ENCODE measurements at regions not wholly inside any gene's neighbourhood (a gene's known extent, or its start where the extent isn't known, plus 50 kb on each side); places are given as distances from the start of the nearest gene placed in this dataset.

- Histone ChIP-seq H3K14ac (ENCODE audit: low read length) (no peak overlapping the region), H3K9ac (ENCODE audit: low read length) (no peak overlapping the region), H3K79me1 (ENCODE audit: low read length) (peaks cover 1% of the 10 kb centered on the region), H2BK120ac (ENCODE audit: insufficient read depth, low read length, poor library complexity) (no peak overlapping the region), H3K4ac (ENCODE audit: low read depth, low read length) (no peak overlapping the region), H3K27me3 (ENCODE audit: insufficient read depth, low read length) (no peaks in the 10 kb centered on the region), H2BK5ac (ENCODE audit: low read depth, low read length, poor library complexity) (no peak overlapping the region), H3K27ac (ENCODE audit: low read depth, low read length) (no peak overlapping the region), H3K36me3 (ENCODE audit: control insufficient read depth in 1 of 2, insufficient read depth in 2 of 2, low read length in 2 of 2) (no peaks in the 10 kb centered on the region), H4K8ac (ENCODE audit: low read depth, low read length) (no peak overlapping the region), H3K79me2 (ENCODE audit: control insufficient read depth, insufficient read depth, low read length, poor library complexity) (no peaks in the 10 kb centered on the region), H3K23ac (ENCODE audit: low read length) (no peak overlapping the region), H4K12ac (ENCODE audit: low read depth, low read length) (no peak overlapping the region), H3K4me2 (ENCODE audit: low read length) (no peak overlapping the region), H4K91ac (ENCODE audit: low read depth, low read length) (no peak overlapping the region), H3K4me1 (ENCODE audit: control insufficient read depth in 1 of 2, insufficient read depth in 2 of 2, low read length in 2 of 2) (peaks cover 0 to 4% of the 10 kb centered on the region in 2 experiments), H3K9me3 (ENCODE audit: insufficient read depth, low read depth, low read length) (no peaks in the 10 kb centered on the region), H2AK5ac (ENCODE audit: low read length) (no peak overlapping the region), H2AFZ (ENCODE audit: insufficient read depth, low read length, poor library complexity) (no peak overlapping the region), H3K4me3 (ENCODE audit: low read depth, low read length) (no peak overlapping the region), H3K18ac (ENCODE audit: low read length) (no peak overlapping the region), H2BK12ac (ENCODE audit: low read length) (no peak overlapping the region)
- no CpG with 5 or more reads among the region's 4 CpGs for WGBS (ENCODE audit: extremely low coverage, insufficient coverage, insufficient read length)
- no peak for DNase-seq
Measured at GRCh38 chr20:17811628-17811965, 111.8 kb downstream of the BANF2 start.

DNA sequence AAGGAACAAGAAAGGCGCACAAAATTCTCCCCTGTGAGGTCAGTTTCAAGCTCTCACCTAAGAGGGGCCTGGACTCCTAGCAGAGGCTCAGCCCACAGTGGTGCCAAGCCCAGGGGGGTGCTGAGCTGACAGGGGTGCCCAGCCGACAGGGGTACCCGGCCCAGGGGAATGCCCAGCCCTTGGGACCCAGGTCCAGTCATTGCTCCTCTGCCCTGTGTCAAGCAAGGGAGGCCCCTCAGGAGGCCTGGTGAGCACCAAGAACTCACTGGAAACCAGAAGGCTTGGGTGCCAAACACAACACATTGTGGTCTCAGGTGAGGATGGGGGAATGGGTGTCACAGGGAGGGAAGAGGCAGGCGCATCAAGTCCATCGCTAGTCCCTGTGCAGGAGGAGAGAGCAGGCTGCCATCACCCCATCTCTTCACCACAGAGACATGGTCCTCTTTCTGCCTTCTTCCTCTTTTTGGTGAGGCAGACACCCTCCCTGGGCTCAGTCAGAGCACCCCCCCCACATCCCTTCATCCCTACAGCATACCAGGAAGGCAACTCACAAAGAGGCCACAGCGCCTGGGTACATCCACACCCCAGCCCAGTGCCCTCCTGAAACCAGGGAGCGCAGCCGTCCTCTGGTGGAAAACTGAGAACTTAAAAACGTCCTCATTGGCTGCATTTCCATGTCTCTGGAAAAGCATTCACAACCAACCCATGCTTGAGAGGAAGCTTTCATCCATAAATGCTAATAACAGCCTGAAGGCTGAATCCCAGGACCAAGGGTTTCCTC, 111.3 kb downstream of the BANF2 start:
- no peak overlapping the region for H2AFZ ChIP-seq (ENCODE audit: insufficient read depth, low read length, poor library complexity)
- no peak overlapping the region for H2AK5ac ChIP-seq (ENCODE audit: low read length)
- no peak overlapping the region for H2BK120ac ChIP-seq (ENCODE audit: insufficient read depth, low read length, poor library complexity)
- no peaks in the 10 kb centered on the region for H3K36me3 ChIP-seq (ENCODE audit: control insufficient read depth in 1 of 2, insufficient read depth in 2 of 2, low read length in 2 of 2)
- no peak overlapping the region for H3K14ac ChIP-seq (ENCODE audit: low read length)
- H3K27ac ChIP-seq (ENCODE audit: low read depth, low read length) = no peak overlapping the region
- no peak overlapping the region for H3K18ac ChIP-seq (ENCODE audit: low read length)
- no peak overlapping the region for H3K23ac ChIP-seq (ENCODE audit: low read length)
- no CpG with 5 or more reads among the region's 9 CpGs for WGBS (ENCODE audit: extremely low coverage, insufficient coverage, insufficient read length)
- no peaks in the 10 kb centered on the region for H3K79me2 ChIP-seq (ENCODE audit: control insufficient read depth, insufficient read depth, low read length, poor library complexity)
- peaks cover 0 to 8% of the 10 kb centered on the region in 2 experiments for H3K4me1 ChIP-seq (ENCODE audit: control insufficient read depth in 1 of 2, insufficient read depth in 2 of 2, low read length in 2 of 2)
- H4K8ac ChIP-seq (ENCODE audit: low read depth, low read length) = no peak overlapping the region
- H4K12ac ChIP-seq (ENCODE audit: low read depth, low read length) = no peak overlapping the region
- H2BK12ac ChIP-seq (ENCODE audit: low read length) = no peak overlapping the region
- H3K27me3 ChIP-seq (ENCODE audit: insufficient read depth, low read length) = no peaks in the 10 kb centered on the region
- peaks cover 4% of the 10 kb centered on the region for H3K79me1 ChIP-seq (ENCODE audit: low read length)
- H4K91ac ChIP-seq (ENCODE audit: low read depth, low read length) = no peak overlapping the region
- H3K9me3 ChIP-seq (ENCODE audit: insufficient read depth, low read depth, low read length) = no peaks in the 10 kb centered on the region
- H3K4me3 ChIP-seq (ENCODE audit: low read depth, low read length) = no peak overlapping the region
- no peak overlapping the region for H3K9ac ChIP-seq (ENCODE audit: low read length)
- H3K4ac ChIP-seq (ENCODE audit: low read depth, low read length) = no peak overlapping the region
- H2BK5ac ChIP-seq (ENCODE audit: low read depth, low read length, poor library complexity) = no peak overlapping the region
- no peak overlapping the region for H3K4me2 ChIP-seq (ENCODE audit: low read length)
- DNase-seq = no peak

- Histone ChIP-seq H2AFZ (ENCODE audit: insufficient read depth, low read length, poor library complexity) (no peak overlapping the region), H3K4me3 (ENCODE audit: low read depth, low read length) (no peak overlapping the region), H2BK120ac (ENCODE audit: insufficient read depth, low read length, poor library complexity) (no peak overlapping the region), H4K8ac (ENCODE audit: low read depth, low read length) (no peak overlapping the region), H3K36me3 (ENCODE audit: control insufficient read depth in 1 of 2, insufficient read depth in 2 of 2, low read length in 2 of 2) (no peaks in the 10 kb centered on the region), H2AK5ac (ENCODE audit: low read length) (no peak overlapping the region), H4K12ac (ENCODE audit: low read depth, low read length) (no peak overlapping the region), H3K27me3 (ENCODE audit: insufficient read depth, low read length) (no peaks in the 10 kb centered on the region), H3K9me3 (ENCODE audit: insufficient read depth, low read depth, low read length) (no peaks in the 10 kb centered on the region), H3K79me2 (ENCODE audit: control insufficient read depth, insufficient read depth, low read length, poor library complexity) (no peaks in the 10 kb centered on the region), H3K4ac (ENCODE audit: low read depth, low read length) (no peak overlapping the region), H4K91ac (ENCODE audit: low read depth, low read length) (no peak overlapping the region), H3K18ac (ENCODE audit: low read length) (no peak overlapping the region), H3K4me2 (ENCODE audit: low read length) (no peak overlapping the region), H3K27ac (ENCODE audit: low read depth, low read length) (no peak overlapping the region), H3K23ac (ENCODE audit: low read length) (no peak overlapping the region), H3K9ac (ENCODE audit: low read length) (no peak overlapping the region), H2BK5ac (ENCODE audit: low read depth, low read length, poor library complexity) (no peak overlapping the region), H3K79me1 (ENCODE audit: low read length) (peaks cover 4% of the 10 kb centered on the region), H2BK12ac (ENCODE audit: low read length) (no peak overlapping the region), H3K14ac (ENCODE audit: low read length) (no peak overlapping the region), H3K4me1 (ENCODE audit: control insufficient read depth in 1 of 2, insufficient read depth in 2 of 2, low read length in 2 of 2) (peaks cover 0 to 8% of the 10 kb centered on the region in 2 experiments)
- no CpG with 5 or more reads among the region's 4 CpGs for WGBS (ENCODE audit: extremely low coverage, insufficient coverage, insufficient read length)
- no peak for DNase-seq
Measured at GRCh38 chr20:17810062-17810631, 110.4 kb downstream of the BANF2 start.

GRCh38 chr20:17809362-17810061, 109.7 kb downstream of the BANF2 start:
- H3K23ac ChIP-seq (ENCODE audit: low read length) = no peak overlapping the region
- H2AFZ ChIP-seq (ENCODE audit: insufficient read depth, low read length, poor library complexity) = no peak overlapping the region
- no peak overlapping the region for H2BK120ac ChIP-seq (ENCODE audit: insufficient read depth, low read length, poor library complexity)
- no peak overlapping the region for H2BK5ac ChIP-seq (ENCODE audit: low read depth, low read length, poor library complexity)
- H3K14ac ChIP-seq (ENCODE audit: low read length) = no peak overlapping the region
- H3K79me1 ChIP-seq (ENCODE audit: low read length) = peaks cover 4% of the 10 kb centered on the region
- no peak overlapping the region for H3K18ac ChIP-seq (ENCODE audit: low read length)
- peaks cover 0 to 8% of the 10 kb centered on the region in 2 experiments for H3K4me1 ChIP-seq (ENCODE audit: control insufficient read depth in 1 of 2, insufficient read depth in 2 of 2, low read length in 2 of 2)
- no peaks in the 10 kb centered on the region for H3K36me3 ChIP-seq (ENCODE audit: control insufficient read depth in 1 of 2, insufficient read depth in 2 of 2, low read length in 2 of 2)
- H4K91ac ChIP-seq (ENCODE audit: low read depth, low read length) = no peak overlapping the region
- H3K4ac ChIP-seq (ENCODE audit: low read depth, low read length) = no peak overlapping the region
- DNase-seq = no peak
- no peaks in the 10 kb centered on the region for H3K79me2 ChIP-seq (ENCODE audit: control insufficient read depth, insufficient read depth, low read length, poor library complexity)
- H2BK12ac ChIP-seq (ENCODE audit: low read length) = no peak overlapping the region
- no CpG with 5 or more reads among the region's 8 CpGs for WGBS (ENCODE audit: extremely low coverage, insufficient coverage, insufficient read length)
- H3K4me3 ChIP-seq (ENCODE audit: low read depth, low read length) = no peak overlapping the region
- no peak overlapping the region for H4K12ac ChIP-seq (ENCODE audit: low read depth, low read length)
- no peak overlapping the region for H3K9ac ChIP-seq (ENCODE audit: low read length)
- no peak overlapping the region for H3K4me2 ChIP-seq (ENCODE audit: low read length)
- no peaks in the 10 kb centered on the region for H3K27me3 ChIP-seq (ENCODE audit: insufficient read depth, low read length)
- no peak overlapping the region for H3K27ac ChIP-seq (ENCODE audit: low read depth, low read length)
- H4K8ac ChIP-seq (ENCODE audit: low read depth, low read length) = no peak overlapping the region
- no peaks in the 10 kb centered on the region for H3K9me3 ChIP-seq (ENCODE audit: insufficient read depth, low read depth, low read length)
- no peak overlapping the region for H2AK5ac ChIP-seq (ENCODE audit: low read length)

Data from trophoblast cell (in vitro differentiated cells and primary cell).